ENCODE measurements at regions not wholly inside any gene's neighbourhood (a gene's known extent, or its start where the extent isn't known, plus 50 kb on each side); places are given as distances from the start of the nearest gene placed in this dataset.

DNA sequence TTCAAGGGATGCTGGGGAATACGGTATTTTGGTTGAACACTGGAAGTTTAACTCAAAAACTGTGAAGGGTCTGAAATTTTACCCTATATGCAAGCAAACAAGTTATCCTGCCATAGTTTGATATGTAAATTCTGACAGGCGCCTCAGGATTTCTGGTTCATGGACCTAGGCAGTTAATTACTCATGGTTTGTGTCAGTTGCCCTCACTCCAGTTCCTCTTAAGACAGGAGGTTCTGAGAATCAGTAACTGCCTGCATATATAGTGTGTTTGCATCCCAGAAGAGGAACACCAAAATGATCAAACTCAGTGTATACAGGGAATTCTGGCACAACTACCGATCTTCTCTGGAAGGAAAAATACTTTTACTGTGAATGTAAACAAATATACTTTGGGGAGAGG, 360.4 kb upstream of the NWD2 start:
- TF ChIP-seq, protein P1, sequence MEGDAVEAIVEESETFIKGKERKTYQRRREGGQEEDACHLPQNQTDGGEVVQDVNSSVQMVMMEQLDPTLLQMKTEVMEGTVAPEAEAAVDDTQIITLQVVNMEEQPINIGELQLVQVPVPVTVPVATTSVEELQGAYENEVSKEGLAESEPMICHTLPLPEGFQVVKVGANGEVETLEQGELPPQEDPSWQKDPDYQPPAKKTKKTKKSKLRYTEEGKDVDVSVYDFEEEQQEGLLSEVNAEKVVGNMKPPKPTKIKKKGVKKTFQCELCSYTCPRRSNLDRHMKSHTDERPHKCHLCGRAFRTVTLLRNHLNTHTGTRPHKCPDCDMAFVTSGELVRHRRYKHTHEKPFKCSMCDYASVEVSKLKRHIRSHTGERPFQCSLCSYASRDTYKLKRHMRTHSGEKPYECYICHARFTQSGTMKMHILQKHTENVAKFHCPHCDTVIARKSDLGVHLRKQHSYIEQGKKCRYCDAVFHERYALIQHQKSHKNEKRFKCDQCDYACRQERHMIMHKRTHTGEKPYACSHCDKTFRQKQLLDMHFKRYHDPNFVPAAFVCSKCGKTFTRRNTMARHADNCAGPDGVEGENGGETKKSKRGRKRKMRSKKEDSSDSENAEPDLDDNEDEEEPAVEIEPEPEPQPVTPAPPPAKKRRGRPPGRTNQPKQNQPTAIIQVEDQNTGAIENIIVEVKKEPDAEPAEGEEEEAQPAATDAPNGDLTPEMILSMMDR (IDR thresholded peaks at IDR 0.05) = no peak
- TF ChIP-seq POLR2A (IDR thresholded peaks at IDR 0.05) = no peak
